Activated CD8-positive, alpha-beta memory T cell treated with anti-CD3 and anti-CD28 coated beads, Interleukin-2, amount 50 U/mL, for 4 hours (primary cell): ENCODE measurements at regions not wholly inside any gene's neighbourhood (a gene's known extent, or its start where the extent isn't known, plus 50 kb on each side); places are given as distances from the start of the nearest gene placed in this dataset.

ENCODE experiments used
- DNase-seq: peaks from one replicate; pipeline ENCODE4 v3.0.0-alpha.2; 2020

DNA sequence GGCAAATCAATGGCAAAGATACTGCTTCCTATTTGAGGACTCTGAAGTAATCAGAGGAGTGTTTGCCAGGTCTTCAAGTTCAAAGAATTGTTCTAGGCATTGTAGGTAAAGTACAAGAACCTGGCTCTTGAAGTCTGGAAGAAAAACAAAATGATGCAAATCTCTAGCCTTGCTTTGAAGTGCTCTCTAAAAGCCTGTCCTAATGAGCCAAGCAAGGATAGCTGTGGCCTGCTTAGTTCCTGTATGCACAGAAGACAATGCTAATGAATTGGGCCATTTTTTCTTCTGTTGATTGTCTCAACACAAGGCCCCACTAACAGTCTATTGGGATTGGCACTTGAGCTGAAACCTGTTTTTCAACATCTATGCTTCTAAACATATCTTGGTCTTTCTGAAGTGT lies 165.0 kb upstream of the POU3F2 start:
- no peak for DNase-seq

DNA sequence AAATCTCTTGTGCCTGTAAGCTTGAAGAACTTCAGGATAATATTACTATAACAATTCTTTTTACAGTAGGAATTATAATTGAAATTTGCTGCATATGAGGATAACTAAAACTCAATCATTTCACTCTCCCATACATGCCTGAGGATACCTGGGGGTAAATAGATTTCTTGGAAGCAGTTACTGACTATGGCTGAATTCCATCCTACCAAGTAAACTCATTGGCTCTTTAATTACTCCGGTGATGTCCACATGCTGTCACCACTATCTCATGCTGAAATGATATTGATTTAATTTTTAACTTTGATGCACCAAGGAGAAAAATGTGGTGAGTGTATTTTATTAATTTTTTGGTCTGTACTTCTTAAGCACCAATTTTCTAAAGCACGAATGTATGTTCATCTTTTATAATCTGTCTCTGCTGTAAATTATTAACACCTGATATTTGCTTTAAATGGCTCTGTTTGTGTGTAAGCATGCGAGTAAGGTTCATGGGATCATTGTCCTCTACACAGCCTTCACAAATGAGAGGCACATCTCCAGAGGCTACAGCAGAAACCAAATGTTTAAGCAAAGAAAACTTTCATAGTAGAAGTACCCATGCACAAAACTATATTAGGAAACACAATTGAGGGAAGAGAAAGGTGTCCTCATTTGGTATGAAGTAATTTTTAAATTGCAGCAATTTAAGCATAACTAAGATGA lies 164.2 kb upstream of the POU3F2 start:
- DNase-seq, result no peak

DNA sequence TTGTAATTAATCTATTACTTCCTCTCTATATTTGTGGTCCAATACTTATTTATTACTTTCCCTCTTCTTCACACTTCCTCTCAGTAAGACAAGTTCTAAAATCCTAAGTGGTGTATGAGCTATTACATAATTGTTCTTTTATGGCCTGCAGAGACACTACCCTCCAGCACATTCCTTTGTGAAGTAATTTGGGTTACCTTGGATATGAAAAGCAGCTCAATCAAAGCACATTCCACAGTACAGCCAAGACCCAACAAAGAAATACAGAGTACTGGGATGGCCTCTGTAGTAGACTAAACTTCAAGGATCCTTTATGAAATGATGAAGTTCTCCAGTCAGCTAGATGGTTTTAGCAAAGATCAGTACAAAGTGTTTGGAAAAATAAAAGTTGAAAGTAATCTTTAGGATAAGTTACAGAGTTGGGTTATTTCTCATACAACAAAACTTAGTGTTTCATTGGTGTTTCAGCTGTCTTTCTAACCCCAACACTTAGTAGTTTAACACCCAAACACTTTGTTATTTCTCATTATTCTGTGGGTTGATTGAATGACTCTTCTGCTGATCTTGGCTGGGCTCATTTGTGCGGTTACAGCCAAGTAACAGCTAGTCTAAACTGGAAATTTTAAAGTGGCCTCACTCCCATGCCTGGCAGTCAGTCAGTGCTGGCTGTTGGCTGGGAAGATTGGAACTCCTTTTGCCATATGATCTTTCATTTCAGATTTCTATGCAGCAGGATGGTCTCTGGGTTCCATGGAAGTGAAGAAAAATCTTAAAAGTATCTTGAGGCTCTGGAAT lies 161.5 kb upstream of the POU3F2 start:
- no peak for DNase-seq

DNA sequence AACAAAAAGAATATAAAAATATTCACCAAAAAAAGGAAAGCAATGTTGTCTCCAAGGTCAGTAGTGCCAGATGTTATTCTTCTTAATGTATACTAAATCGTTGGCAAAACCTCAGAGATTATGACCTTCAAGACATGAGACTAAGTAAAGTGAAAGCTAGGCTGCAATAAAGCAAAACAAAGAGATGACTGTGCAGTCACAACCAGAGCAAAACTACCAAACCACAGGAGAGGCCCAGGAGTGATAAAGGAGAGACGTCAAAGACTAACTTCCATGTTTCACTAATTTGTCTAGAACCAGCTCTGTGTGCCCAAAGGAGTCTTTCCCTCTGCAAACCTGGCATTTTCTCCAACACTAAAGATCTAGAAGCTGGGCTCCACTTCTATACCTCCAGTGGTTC lies 155.9 kb upstream of the POU3F2 start:
- no peak for DNase-seq

DNA sequence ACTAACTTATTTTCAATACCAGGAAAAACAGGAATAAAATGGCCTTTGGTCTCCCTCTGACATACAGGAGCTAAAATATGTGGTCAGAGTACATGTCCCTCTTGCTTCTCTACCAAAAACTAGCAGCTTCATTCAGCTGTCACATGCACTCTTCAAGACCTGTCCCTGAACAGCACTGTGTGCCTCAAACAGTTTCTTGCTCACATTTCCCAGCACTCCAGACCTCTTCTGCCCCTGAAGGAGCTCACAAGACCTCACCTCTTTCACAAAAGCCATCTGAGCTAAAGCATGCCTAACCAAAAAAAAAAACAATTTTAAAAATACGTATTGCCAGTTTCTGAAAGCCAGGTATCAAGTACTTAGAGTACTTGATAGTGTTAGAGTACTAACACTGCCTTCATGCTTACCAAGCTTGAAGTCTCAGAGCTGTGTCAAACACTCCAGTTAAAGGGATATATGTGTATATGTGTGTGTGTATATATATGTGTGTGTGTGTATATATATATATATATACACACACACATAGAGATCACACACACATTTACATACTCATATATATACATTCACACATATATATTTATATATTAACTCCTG lies 148.3 kb upstream of the POU3F2 start:
- no peak for DNase-seq

DNA sequence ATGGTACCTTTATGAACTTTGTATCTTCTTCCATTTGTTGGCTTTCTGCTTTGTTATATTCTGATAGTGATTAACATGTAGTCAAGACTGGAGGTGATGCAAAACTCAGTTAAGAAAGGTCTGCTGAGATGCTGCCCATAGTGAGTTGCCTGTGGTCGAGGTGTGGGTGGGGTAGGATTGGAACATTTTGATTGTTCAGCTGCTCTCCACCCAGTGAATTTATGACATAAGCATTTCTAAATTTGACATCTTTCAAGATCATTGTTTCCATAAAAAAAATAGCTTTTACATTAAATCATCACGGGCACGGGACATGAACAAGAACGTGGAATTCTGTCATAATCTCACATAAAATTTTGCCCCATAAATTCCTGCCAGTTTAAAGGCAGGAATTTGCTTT lies 146.6 kb upstream of the POU3F2 start:
- no peak for DNase-seq

DNA sequence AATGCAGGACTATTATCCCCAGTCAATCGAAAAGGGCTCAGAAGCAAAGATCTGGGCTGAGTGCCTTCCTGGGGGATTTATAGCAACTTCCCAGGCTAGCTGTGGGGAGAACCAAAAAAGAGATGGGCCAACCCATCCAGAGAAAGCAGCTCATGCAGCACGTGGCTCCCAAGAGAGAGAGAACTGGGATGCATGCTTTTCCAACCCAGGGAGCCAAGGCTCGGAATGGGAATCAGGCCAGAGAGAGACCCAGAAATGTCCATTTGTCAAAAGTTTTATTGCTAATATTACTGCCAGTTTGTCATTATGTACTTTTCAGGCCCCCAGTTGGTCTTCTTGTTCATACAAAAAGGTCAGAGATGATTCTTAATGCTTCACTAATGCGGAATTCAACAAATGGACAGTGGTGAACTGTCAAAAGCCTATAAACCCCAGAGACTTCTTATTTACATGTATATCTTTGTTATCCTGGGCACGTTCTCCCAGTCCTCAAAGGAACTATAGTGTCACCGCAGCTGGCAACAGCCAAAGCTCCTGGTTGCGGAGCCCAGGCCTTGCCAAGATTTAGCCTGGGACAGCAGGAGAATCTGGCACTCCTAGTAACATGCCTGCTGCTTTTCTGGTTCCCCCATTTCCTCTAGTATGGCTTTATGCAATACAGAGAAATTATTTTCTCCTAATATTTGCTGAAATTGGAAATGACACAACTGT lies 139.1 kb upstream of the POU3F2 start:
- DNase-seq, result no peak

DNA sequence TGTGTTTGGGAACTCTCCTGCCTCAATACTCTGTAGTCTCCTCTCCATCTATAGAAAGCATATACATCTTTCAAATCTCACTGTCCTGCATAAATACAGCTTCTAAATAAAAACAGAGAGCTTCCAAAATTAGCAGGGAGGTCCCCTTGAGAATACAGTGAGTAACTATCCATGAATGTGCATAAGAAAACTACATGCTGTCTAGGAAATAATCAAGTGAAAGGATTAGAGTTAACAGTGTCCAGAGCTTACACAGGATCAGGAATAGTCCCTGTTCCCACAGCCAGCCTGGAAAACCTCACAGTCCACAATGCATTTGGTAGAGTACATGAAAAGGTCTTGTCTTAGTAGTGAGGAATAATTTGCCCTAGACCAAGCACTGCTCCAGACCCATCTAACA lies 123.0 kb upstream of the POU3F2 start:
- DNase-seq, result no peak

DNA sequence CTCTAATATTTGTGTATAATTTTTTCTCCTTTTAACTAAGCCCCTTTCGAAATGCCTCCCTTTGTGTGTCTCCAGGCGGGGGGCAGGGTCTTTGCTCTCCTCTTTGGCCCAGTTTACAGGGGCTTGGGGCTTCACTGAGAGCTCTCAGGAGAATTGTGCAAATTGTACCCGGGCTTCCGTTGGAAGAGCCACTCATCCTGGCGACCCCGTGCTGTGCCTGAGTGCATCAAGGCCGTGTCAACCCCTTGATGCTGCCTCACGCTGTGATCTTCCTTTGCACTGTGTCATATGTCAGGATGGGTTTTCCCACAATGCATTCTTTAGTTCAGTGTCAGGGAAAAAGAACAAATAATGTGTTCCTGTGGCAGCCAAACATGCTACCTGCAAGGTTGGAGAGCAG lies 118.0 kb upstream of the POU3F2 start:
- DNase-seq, result no peak

DNA sequence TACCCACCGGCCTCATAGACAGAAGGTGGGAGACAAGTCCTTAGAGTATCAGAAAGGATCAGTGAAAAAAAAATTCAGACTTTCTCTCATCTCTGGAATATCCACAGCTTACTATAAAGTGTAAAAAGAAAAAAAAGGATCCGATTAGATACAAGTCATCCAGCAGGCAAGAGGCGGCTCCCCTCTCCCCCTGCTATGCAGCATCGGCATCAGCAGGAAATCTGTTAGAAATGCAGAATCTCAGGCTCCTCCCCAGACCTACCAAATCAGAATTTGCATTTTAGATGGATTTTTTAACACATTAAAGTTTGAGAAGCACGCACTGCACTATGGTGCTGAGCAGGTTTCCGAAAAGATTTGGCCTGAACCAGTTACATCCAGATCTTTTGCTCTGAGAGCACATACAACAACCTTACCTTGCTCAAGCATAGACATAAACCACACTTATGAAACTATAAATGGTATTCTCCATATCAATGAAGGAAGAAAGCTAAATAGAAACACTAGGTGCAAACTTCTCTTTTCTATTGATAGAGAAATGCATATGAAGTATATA lies 117.0 kb upstream of the POU3F2 start:
- no peak for DNase-seq

DNA sequence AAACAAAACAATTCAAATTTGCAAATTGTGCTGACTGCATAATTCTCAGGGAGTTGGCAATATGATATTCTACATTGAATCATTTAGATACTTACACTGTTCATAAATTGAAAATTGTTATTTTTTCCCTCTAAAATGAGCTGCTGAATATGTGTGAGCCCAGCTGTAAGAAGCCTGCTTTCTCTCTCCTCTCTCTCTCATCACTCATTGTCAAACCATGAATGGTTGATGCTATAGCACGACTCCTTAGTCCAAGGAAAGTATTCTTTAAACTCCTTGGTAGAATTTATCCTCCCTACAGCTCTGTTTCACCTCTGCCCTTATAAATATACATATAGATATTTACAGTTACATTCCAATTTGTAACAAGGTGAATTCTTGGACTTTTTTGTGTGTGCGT lies 116.4 kb upstream of the POU3F2 start:
- DNase-seq, result no peak

DNA sequence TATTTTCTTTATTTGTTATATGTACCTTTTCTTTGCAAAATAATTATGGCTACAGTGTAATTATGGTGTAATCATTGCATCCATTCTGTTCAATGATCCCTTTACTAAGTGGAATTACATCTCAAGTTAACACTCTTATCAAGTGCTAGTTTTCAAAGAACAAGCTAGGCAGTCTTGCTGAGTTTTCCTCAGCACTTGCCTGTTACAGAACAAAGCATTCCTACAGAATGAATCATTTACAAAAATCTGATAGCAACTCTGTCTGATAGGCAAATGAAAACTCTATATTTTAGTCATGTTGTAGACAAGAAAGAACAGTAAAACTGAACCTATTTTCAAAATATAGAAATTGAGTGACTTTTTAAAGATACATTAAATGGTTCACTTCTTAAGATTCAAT lies 109.8 kb upstream of the POU3F2 start:
- DNase-seq, result no peak

DNA sequence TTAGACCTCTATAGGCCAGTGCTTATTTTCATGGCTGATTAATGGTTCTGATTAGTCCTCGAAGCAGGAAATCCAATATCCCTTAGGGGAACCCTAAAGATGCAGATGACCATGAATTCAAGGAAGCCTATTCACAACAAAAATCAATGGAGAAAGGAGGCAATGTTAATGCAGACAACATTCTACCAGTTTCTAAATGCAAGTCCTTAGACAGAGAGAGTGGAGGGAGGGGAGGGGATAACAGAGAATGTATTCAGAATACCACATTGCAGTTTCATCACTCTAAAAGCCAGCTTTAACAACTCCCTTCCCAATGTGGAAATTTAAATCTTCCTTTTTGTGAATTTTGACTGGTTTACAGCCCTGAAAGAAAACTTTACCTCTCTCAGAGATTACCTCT lies 87.1 kb upstream of the POU3F2 start:
- no peak for DNase-seq

DNA sequence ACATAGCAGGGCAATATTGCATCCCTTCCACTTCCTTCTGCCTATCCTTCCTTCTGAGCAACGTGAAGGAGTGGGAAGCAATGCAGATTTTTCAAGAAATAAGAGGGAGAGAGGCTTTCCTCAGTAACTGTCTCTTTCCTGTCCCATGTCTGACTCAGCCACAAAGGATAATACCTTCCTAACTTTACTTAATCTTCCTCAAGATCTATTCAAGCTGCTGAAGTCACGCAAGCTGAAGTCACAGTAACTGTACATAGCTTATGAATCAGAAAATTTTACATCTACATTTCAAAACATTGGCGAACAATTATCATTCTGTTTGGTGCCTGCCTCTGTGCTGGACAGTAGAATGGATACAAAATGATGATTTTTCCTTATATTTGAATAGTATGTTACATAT lies 86.4 kb upstream of the POU3F2 start:
- DNase-seq, result no peak

DNA sequence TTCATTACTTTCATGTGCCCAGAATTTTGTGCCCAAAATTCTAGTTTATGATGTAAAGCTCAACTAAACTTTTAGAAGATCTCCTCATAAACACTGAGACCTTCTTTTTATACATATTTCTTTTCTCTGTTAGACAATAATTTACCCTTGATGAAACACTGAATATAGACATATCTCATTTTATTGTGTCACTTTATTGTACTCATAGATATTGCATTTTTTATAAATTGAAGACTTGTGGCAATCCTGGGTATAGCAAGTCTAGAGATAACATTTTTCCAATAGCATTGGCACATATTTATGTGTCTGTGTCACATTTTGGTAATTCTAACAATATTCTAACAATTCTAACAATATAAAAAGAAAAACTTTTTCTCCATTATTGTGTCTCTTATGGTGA lies 74.9 kb upstream of the POU3F2 start:
- no peak for DNase-seq

DNA sequence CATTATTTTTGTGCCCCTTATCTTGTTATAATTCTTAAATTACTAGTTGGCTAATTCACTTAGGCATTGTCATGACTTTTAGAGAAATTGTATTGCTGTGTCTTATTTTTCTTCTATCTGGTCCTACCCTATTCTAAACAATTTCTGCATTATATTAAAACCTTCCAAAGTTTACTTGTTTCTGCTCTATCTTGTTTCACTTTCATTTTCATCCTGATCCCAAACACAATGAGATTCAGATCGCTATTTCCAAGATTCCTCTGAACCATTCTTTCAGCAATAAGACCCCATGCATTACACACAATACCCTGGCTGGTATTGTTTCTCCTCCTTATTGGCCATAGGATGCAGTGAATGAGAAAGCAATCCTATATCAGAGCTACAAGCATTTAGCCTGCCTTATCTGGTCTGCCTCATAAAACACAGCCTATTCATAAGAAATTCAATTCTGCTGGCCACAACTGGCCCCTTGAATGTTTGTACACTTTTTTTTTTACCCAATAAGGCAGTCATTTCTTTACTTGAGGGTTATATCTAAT lies 69.9 kb upstream of the POU3F2 start:
- DNase-seq, result no peak

DNA sequence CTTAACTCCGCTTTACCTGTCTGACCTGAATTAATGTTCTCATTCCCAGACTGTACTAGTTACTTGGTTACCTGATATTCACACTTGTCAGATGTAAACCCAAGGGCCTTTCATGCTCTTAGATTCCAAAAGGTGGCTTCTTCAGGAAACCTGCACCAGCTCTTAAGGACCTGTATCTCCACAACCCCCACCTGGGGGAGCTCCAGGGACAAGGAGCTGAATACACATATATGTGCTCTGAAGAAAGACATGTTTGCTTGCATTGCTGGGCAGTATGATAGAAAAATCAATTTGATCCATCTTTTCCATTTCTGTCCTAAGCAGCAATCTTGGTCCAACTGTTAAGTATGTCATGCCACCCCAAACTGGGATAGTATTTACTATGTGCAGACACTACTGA lies 64.8 kb upstream of the POU3F2 start:
- DNase-seq, result no peak

DNA sequence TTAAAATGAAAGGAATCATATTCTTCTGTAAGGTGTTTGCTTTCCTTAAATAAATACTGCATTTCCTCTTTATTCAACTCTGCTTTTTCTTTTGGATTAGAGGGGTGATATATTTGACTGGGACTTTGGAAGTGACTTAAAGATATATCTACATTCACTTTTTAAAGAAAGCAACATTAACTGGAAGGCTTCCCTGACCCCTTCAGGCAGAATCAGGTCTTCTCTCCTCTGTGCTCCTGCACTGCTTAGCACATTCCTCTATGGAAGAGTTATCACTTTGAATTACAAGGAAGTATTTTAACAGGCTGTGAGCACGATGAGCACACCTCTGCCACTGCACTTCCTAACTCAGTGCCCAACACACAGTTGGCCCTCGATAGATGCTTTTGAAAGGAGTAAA lies 59.2 kb upstream of the POU3F2 start:
- DNase-seq, result no peak

DNA sequence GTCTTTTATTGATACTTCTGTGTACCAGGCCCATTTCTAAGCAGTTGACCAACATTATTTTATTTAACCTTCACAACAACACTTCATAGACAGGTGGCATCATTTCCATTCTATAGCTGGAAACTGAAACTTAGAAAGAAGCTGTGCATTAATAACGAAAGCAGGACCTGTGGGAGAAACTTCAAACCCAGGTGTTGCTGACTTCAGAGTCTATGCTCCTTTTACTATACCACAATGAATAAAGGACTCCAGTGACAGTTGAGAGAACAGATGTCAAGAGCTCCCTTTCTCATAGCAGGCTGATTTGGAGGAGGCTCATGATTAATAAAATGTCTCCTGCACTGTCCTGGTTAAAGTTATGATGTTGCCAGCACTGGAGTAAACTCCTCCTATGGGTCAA lies 56.6 kb upstream of the POU3F2 start:
- DNase-seq, result no peak

DNA sequence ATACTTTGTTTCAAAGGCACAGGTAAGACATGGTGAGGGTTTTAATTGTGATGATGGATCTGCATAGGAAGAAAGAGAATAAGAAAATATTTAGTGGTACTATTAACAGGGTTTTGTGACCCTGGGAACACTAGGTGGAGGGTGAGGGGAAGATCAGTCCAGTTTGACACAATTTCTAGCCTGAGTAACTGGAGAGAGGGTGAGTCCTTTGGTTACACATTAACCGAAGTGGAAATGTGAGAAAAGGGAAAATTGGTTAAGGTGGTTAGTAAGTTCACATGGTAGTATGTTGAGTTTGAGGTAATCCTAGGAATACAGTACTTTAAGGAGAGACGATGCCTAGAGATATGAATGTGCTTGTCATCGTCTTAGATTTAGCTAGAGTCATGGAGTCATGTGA lies 54.8 kb upstream of the POU3F2 start:
- no peak for DNase-seq

DNA sequence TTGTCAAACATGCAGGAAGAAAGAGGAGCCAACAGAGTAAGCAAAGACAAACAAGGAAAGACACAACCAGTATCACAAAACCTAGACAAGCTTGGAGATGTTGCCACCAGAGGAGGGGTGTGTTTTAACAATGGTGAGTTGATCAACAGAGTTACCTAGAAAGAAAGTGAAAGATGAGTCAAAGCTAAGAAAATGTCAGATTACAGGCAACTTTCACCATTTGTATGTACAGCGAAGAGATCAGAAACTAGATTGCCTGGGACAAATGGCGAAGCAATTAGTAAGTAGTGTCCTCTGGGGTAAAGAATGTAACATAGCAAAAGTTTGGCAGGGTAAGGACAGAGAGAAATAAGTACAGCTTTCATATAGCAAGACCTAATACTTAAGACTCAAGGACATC lies 51.6 kb upstream of the POU3F2 start:
- DNase-seq, result no peak

DNA sequence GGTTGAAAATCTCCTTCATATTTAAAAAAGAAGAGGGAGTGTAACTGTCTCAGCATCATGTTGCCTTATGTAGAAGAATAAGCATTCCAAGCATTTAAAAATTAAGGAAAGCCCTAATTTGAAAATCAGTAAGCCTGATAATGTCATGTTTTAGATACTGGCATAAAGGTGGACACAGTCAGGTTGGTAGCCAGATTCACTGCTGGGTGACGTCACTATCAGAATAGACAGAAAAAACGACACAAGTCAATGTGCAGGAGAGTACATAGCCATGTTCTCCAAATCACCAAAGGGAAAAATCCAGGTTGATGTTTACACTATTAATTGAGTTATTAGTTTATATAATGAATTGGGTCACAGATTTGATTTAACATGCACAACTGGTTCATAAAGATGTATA lies 50.8 kb upstream of the POU3F2 start:
- DNase-seq, result no peak
